ENCODE measurements at regions not wholly inside any gene's neighbourhood (a gene's known extent, or its start where the extent isn't known, plus 50 kb on each side); places are given as distances from the start of the nearest gene placed in this dataset.

DNA sequence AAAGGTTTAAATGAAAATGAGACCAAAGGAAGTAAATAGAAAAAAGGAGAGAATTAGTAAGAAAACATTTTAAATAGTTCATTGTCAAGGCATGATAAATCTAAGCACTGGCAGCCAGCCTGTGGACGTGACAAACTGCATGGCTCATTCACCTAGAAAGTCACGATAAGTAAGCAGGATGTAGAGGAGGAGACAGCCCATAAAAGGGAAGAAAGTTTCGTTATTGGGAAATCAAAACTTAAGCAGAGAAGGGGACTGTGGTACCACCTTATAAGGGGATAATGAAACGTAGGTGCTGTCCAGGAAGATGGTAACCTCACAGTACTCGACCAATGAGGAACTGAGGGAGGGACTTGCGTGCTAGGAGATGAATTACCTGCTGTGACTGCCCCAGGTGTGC, 494.5 kb upstream of the GRAMD2B start:
- TF ChIP-seq, protein P1, sequence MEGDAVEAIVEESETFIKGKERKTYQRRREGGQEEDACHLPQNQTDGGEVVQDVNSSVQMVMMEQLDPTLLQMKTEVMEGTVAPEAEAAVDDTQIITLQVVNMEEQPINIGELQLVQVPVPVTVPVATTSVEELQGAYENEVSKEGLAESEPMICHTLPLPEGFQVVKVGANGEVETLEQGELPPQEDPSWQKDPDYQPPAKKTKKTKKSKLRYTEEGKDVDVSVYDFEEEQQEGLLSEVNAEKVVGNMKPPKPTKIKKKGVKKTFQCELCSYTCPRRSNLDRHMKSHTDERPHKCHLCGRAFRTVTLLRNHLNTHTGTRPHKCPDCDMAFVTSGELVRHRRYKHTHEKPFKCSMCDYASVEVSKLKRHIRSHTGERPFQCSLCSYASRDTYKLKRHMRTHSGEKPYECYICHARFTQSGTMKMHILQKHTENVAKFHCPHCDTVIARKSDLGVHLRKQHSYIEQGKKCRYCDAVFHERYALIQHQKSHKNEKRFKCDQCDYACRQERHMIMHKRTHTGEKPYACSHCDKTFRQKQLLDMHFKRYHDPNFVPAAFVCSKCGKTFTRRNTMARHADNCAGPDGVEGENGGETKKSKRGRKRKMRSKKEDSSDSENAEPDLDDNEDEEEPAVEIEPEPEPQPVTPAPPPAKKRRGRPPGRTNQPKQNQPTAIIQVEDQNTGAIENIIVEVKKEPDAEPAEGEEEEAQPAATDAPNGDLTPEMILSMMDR (IDR thresholded peaks at IDR 0.05), result no peak
- no peak for TF ChIP-seq POLR2A (IDR thresholded peaks at IDR 0.05)

All from lower leg skin (tissue), 3 donors.